CD14-positive monocyte (primary cell): ENCODE measurements at regions not wholly inside any gene's neighbourhood (a gene's known extent, or its start where the extent isn't known, plus 50 kb on each side); places are given as distances from the start of the nearest gene placed in this dataset.
A peak's percentile ranks its signal among the peaks of the same experiment; 100 is the strongest.

Experiments
- DNase-seq, 3 donors: peaks; one replicate each; pipeline ENCODE4 v3.0.0-alpha.2; 2011 to 2022
- H2AFZ ChIP-seq: 2 replicates; pipeline ENCODE4 v1.6.0; 2012; ENCODE audit warnings: mild to moderate bottlenecking, low read depth, low read length, inconsistent platforms; ENCODE audit not compliant: insufficient read depth, poor library complexity, severe bottlenecking
- H3K27ac ChIP-seq, 2 donors: 1 replicate in 1 of 2; 2 replicates in 1 of 2; pipeline ENCODE4 v1.5.1; 2012 to 2013; ENCODE audit warnings: low read length in 2 of 2, control low read depth in 1 of 2, inconsistent platforms in 1 of 2, low read depth in 1 of 2, mild to moderate bottlenecking in 1 of 2
- H3K27me3 ChIP-seq, 2 donors: one replicate each; pipeline versions ENCODE4 v1.6.0 to v1.6.1; 2011 to 2013; ENCODE audit warnings: low read length in 2 of 2; ENCODE audit not compliant: control insufficient read depth in 2 of 2, insufficient read depth in 2 of 2
- H3K36me3 ChIP-seq, 2 donors: replicated peaks in 1 of 2; 1 replicate in 1 of 2; 2 replicates in 1 of 2; pipeline versions ENCODE4 v1.5.1 to v1.6.1; 2012 to 2013; ENCODE audit warnings: low read length in 2 of 2, control low read depth in 1 of 2, inconsistent platforms in 1 of 2, mild to moderate bottlenecking in 1 of 2; ENCODE audit not compliant: insufficient read depth in 2 of 2, control insufficient read depth in 1 of 2
- H3K4me1 ChIP-seq, 2 donors: 1 replicate in 1 of 2; 2 replicates in 1 of 2; pipeline versions ENCODE4 v1.5.1 to v1.6.1; 2012 to 2013; ENCODE audit warnings: low read length in 2 of 2, control low read depth in 1 of 2, inconsistent platforms in 1 of 2, mild to moderate bottlenecking in 1 of 2, moderate library complexity in 1 of 2; ENCODE audit not compliant: insufficient read depth in 2 of 2, control insufficient read depth in 1 of 2
- H3K4me2 ChIP-seq: replicated peaks from 2 replicates; pipeline ENCODE3; 2012; ENCODE audit warnings: low read length, moderate library complexity, mild to moderate bottlenecking; ENCODE audit not compliant: poor library complexity, severe bottlenecking; ENCODE audit errors: extremely low read depth
- H3K4me3 ChIP-seq, 3 experiments: fragments of 200-600 bp in 1 of 3; sonication (generic) in 1 of 3; replicated peaks in 1 of 3; 1 replicate in 2 of 3; 2 replicates in 1 of 3; pipeline ENCODE4 v1.5.1; 2011 to 2013; ENCODE audit warnings: low read length in 3 of 3, mild to moderate bottlenecking in 3 of 3, control low read depth in 2 of 3, low read depth in 2 of 3, inconsistent platforms in 1 of 3, moderate library complexity in 1 of 3
- H3K79me2 ChIP-seq: 2 replicates; pipeline ENCODE4 v1.6.0; 2012; ENCODE audit warnings: mild to moderate bottlenecking, control low read depth, inconsistent platforms, low read length, moderate library complexity; ENCODE audit not compliant: insufficient read depth
- H3K9ac ChIP-seq: 2 replicates; pipeline ENCODE4 v1.6.0; 2017; ENCODE audit warnings: low read length, mild to moderate bottlenecking; ENCODE audit not compliant: insufficient read depth, poor library complexity, severe bottlenecking
- H3K9me3 ChIP-seq, 2 donors: replicated peaks in 1 of 2; 1 replicate in 1 of 2; 2 replicates in 1 of 2; pipeline versions ENCODE4 v1.5.1 to v1.6.1; 2012 to 2013; ENCODE audit warnings: low read length in 2 of 2, control low read depth in 1 of 2; ENCODE audit not compliant: control insufficient read depth in 1 of 2, insufficient read depth in 1 of 2
- H4K20me1 ChIP-seq: 2 replicates; pipeline ENCODE4 v1.6.0; 2012; ENCODE audit warnings: mild to moderate bottlenecking, low read length, control low read depth, moderate library complexity; ENCODE audit not compliant: insufficient read depth
- H3K27ac Mint-ChIP-seq, 7 donors: one replicate each; pipeline ENCODE4 v1.8.0; 2020; ENCODE audit warnings: mild to moderate bottlenecking in 7 of 7, mixed read lengths in 7 of 7, moderate library complexity in 6 of 7, inconsistent platforms in 2 of 7
- H3K27me3 Mint-ChIP-seq, 3 donors: one replicate each; pipeline ENCODE4 v1.8.0; 2021 to 2022; ENCODE audit warnings: low read depth in 3 of 3, mild to moderate bottlenecking in 3 of 3, mixed read lengths in 3 of 3, moderate library complexity in 3 of 3, inconsistent platforms in 1 of 3
- H3K36me3 Mint-ChIP-seq, 2 donors: one replicate each; pipeline ENCODE4 v1.8.0; 2020; ENCODE audit warnings: mixed read lengths in 2 of 2, inconsistent platforms in 1 of 2, mild to moderate bottlenecking in 1 of 2
- H3K4me1 Mint-ChIP-seq: one replicate; pipeline ENCODE4 v1.8.0; 2020; ENCODE audit warnings: mild to moderate bottlenecking, mixed read lengths
- H3K4me3 Mint-ChIP-seq, 2 donors: one replicate each; pipeline ENCODE4 v1.8.0; 2020; ENCODE audit warnings: mild to moderate bottlenecking in 2 of 2, mixed read lengths in 2 of 2, moderate library complexity in 1 of 2
- H3K9me3 Mint-ChIP-seq, 7 donors: one replicate each; pipeline ENCODE4 v1.8.0; 2020 to 2022; ENCODE audit warnings: mixed read lengths in 7 of 7, mild to moderate bottlenecking in 6 of 7, moderate library complexity in 6 of 7, inconsistent platforms in 2 of 7
- WGBS: methylation state at CpG from one replicate; pipeline ENCODE4 v1.1.5; 2013; ENCODE audit warnings: missing lambda C conversion rate; ENCODE audit not compliant: insufficient coverage; 5-methylcytosine and 5-hydroxymethylcytosine counted together
- intact Hi-C, 2 donors: fragments of 100-400 bp; cut with micrococcal nuclease; formaldehyde crosslinking; loops; one replicate each; pipeline versions ENCODE4 v1.15.0 to v1.15.1; 2023
- TF ChIP-seq, protein P1 (sequence below): fragments of 200-600 bp; IDR thresholded peaks from one replicate; pipeline ENCODE4 v1.8.0; 2022; ENCODE audit warnings: antibody characterized with exemption, mild to moderate bottlenecking

DNA sequence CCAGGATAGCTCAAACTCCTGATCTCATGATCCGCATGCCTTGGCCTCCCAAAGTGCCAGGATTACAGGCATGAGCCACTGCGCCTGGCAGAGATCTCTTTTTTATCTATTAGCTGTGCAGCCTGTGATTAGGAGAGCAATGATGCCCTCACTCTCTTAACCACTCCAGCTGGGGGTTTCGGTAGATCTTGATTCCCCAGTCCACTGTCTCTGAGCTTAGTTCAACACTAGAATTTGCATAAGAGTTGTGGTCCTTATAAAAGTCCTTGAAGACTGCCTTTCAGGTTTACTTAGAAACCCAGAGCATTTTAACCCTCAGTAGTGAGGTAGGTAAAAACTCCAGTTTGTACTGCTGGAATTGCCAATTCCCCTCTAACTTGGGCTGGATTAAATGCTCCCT, 283.3 kb upstream of the RBMY1B start:
- H3K9me3 Mint-ChIP-seq, result peaks cover 0 to 3% (median 0%) of the 10 kb centered on the region in 7 donors
- no peak overlapping the region for H3K4me3 Mint-ChIP-seq

DNA sequence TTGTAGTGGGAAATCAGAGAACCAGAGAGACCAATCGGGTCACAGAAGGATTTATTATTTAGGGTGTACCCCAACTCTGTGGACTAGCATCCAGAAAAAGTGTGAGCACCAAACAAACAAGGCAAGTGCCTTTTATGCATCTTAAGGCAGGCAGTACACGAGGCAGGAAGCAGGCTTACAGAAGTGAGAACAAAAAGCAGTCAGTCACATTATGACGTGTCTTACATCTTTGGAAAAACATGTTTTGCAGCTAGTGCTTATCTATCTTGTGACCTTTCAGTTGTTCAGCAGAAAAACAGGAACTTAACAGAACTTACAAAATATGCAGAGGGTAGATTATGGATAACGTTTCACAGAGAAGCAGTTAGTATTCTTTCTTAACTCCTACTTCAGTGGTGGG, 270.9 kb upstream of the RBMY1B start:
- H3K4me1 Mint-ChIP-seq, result peaks cover 25% of the 10 kb centered on the region
- H2AFZ ChIP-seq, result no peak overlapping the region
- H3K4me3 Mint-ChIP-seq, result no peak overlapping the region
- intact Hi-C loops, result no loop called here
- H3K9me3 ChIP-seq, result no peaks in the 10 kb centered on the region
- H3K27me3 ChIP-seq, result no peaks in the 10 kb centered on the region
- H3K79me2 ChIP-seq, result no peaks in the 10 kb centered on the region
- H3K27ac Mint-ChIP-seq, result peak overlapping the region in 2 of 7 donors; percentile 86 to 93
- peak overlapping the region in 1 of 2 donors; percentile 35 for H3K27ac ChIP-seq
- DNase-seq, result peak in 2 of 3 donors; percentile 83 to 85
- TF ChIP-seq, protein P1, sequence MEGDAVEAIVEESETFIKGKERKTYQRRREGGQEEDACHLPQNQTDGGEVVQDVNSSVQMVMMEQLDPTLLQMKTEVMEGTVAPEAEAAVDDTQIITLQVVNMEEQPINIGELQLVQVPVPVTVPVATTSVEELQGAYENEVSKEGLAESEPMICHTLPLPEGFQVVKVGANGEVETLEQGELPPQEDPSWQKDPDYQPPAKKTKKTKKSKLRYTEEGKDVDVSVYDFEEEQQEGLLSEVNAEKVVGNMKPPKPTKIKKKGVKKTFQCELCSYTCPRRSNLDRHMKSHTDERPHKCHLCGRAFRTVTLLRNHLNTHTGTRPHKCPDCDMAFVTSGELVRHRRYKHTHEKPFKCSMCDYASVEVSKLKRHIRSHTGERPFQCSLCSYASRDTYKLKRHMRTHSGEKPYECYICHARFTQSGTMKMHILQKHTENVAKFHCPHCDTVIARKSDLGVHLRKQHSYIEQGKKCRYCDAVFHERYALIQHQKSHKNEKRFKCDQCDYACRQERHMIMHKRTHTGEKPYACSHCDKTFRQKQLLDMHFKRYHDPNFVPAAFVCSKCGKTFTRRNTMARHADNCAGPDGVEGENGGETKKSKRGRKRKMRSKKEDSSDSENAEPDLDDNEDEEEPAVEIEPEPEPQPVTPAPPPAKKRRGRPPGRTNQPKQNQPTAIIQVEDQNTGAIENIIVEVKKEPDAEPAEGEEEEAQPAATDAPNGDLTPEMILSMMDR, result no peak
- no peak overlapping the region for H3K4me3 ChIP-seq
- no CpG with 5 or more reads among the region's 4 CpGs for WGBS
- H3K9ac ChIP-seq, result no peak overlapping the region
- H4K20me1 ChIP-seq, result no peaks in the 10 kb centered on the region
- H3K36me3 ChIP-seq, result no peaks in the 10 kb centered on the region
- peaks cover 0 to 19% of the 10 kb centered on the region in 2 donors for H3K4me1 ChIP-seq
- no peaks in the 10 kb centered on the region for H3K27me3 Mint-ChIP-seq
- no peak overlapping the region for H3K4me2 ChIP-seq
- H3K36me3 Mint-ChIP-seq, result peaks cover 0 to 3% of the 10 kb centered on the region in 2 donors
- peaks cover 0 to 5% (median 0%) of the 10 kb centered on the region in 7 donors for H3K9me3 Mint-ChIP-seq

More for the DNA sequence above, 283.3 kb upstream of the RBMY1B start:
- Histone ChIP-seq H3K27me3 (no peaks in the 10 kb centered on the region), H3K79me2 (no peaks in the 10 kb centered on the region), H2AFZ (no peak overlapping the region), H3K4me1 (no peaks in the 10 kb centered on the region), H4K20me1 (no peaks in the 10 kb centered on the region), H3K4me3 (no peak overlapping the region), H3K9ac (no peak overlapping the region), H3K27ac (no peak overlapping the region), H3K4me2 (no peak overlapping the region), H3K9me3 (no peaks in the 10 kb centered on the region), H3K36me3 (no peaks in the 10 kb centered on the region)
- intact Hi-C loops, result no loop called here
- H3K4me1 Mint-ChIP-seq, result peaks cover 4% of the 10 kb centered on the region
- H3K36me3 Mint-ChIP-seq, result no peaks in the 10 kb centered on the region
- TF ChIP-seq, protein P1, result no peak
- DNase-seq, result no peak
- no peak overlapping the region for H3K27ac Mint-ChIP-seq
- peaks cover 0 to 1% (median 0%) of the 10 kb centered on the region in 3 donors for H3K27me3 Mint-ChIP-seq
- WGBS, result no CpG with 5 or more reads among the region's 3 CpGs
